Right cardiac atrium (tissue), 5 donors: ENCODE measurements at regions not wholly inside any gene's neighbourhood (a gene's known extent, or its start where the extent isn't known, plus 50 kb on each side); places are given as distances from the start of the nearest gene placed in this dataset.
A peak's percentile ranks its signal among the peaks of the same experiment; 100 is the strongest.
"Not testable (repeated sequence)": the region's sequence is repeated elsewhere in the genome, so short reads cannot be mapped to it uniquely, and the experiment has no call there.

ENCODE experiments used
- ATAC-seq, 2 donors: fragments of 200-7000 bp; cut with Tn5 transposase; one replicate each; pipeline versions ENCODE4 v1.8.0 to v1.9.1; 2020; ENCODE audit warnings: moderate library complexity in 2 of 2, mild to moderate bottlenecking in 1 of 2
- DNase-seq, 3 donors: peaks; one replicate each; pipeline ENCODE4 v3.0.0-alpha.2; 2020
- H3K27ac ChIP-seq: one replicate; pipeline ENCODE4 v1.5.1; 2013; ENCODE audit warnings: mild to moderate bottlenecking, low read length, control low read depth, moderate library complexity
- H3K27me3 ChIP-seq: one replicate; pipeline ENCODE4 v1.6.1; 2013; ENCODE audit not compliant: control insufficient read depth, insufficient read depth
- H3K4me1 ChIP-seq: one replicate; pipeline ENCODE4 v1.6.1; 2013; ENCODE audit warnings: low read length; ENCODE audit not compliant: control insufficient read depth, insufficient read depth
- H3K4me3 ChIP-seq: one replicate; pipeline ENCODE4 v1.5.1; 2013; ENCODE audit warnings: low read length, control low read depth
- H3K9me3 ChIP-seq: one replicate; pipeline ENCODE4 v1.6.1; 2013; ENCODE audit warnings: low read length; ENCODE audit not compliant: control insufficient read depth
- WGBS: extraction: QIAGEN DNeasy Blood & Tissue Kit; methylation state at CpG from one replicate; pipeline ENCODE4 v1.1.7; 2013; 5-methylcytosine and 5-hydroxymethylcytosine counted together
- intact Hi-C, 4 donors: fragments of 100-400 bp; cut with DNase I; formaldehyde crosslinking; loops; one replicate each; pipeline versions ENCODE4 v1.11.0 to v1.14.0; 2022 to 2023
- donor health status: healthy with polysubstance abuse.
- donor health status: DM: no; HTN: yes; CAD: no.
- donor health status: DM: no; HTN: no; CAD: no.
- donor health status: DM: no; HTN: yes; CAD: no; lungs with severe emphysema.
- donor health status: DM: yes; HTN: yes; CAD: no.

GRCh38 chr3:69484507-69485393 lies 98.9 kb upstream of the FRMD4B start:
- DNase-seq: peak; percentile 47 to 86 (median 81)

GRCh38 chr3:69483449-69483848 lies 97.6 kb upstream of the FRMD4B start:
- Histone ChIP-seq H3K27ac (no peak overlapping the region), H3K9me3 (no peaks in the 10 kb centered on the region), H3K4me3 (no peak overlapping the region), H3K27me3 (no peaks in the 10 kb centered on the region), H3K4me1 (peaks cover 2% of the 10 kb centered on the region)
- WGBS: 77% methylated on average over 3 of the region's 3 CpGs
- DNase-seq (no peak), ATAC-seq (no peak)
- intact Hi-C loops: no loop called here

More at GRCh38 chr3:69484507-69485393, 98.9 kb upstream of the FRMD4B start:
- no peaks in the 10 kb centered on the region for H3K27me3 ChIP-seq
- H3K4me1 ChIP-seq: peaks cover 2% of the 10 kb centered on the region
- ATAC-seq: peak; percentile 91 to 92
- no peaks in the 10 kb centered on the region for H3K9me3 ChIP-seq
- intact Hi-C loops: no loop called here
- H3K4me3 ChIP-seq: no peak overlapping the region
- WGBS: 55% methylated on average over 6 of the region's 6 CpGs
- H3K27ac ChIP-seq: peak overlapping the region; percentile 22

- 89% methylated on average over 16 of the region's 16 CpGs for WGBS
- H3K4me1 ChIP-seq, H3K27ac ChIP-seq, ATAC-seq, H3K27me3 ChIP-seq, intact Hi-C loops, DNase-seq, H3K4me3 ChIP-seq, H3K9me3 ChIP-seq: not testable (repeated sequence)
Measured at GRCh38 chr3:69480986-69481385, 95.1 kb upstream of the FRMD4B start.

- ATAC-seq (no peak), DNase-seq (no peak)
- no peak overlapping the region for H3K27ac ChIP-seq
- H3K4me3 ChIP-seq: no peak overlapping the region
- no peaks in the 10 kb centered on the region for H3K9me3 ChIP-seq
- no peaks in the 10 kb centered on the region for H3K4me1 ChIP-seq
- WGBS: 65% methylated on average over 1 of the region's 1 CpG
- intact Hi-C loops: no loop called here
- H3K27me3 ChIP-seq: no peaks in the 10 kb centered on the region
Measured at GRCh38 chr3:69474186-69474585, 88.3 kb upstream of the FRMD4B start.

- no peaks in the 10 kb centered on the region for H3K9me3 ChIP-seq
- WGBS: 91% methylated on average over 1 of the region's 1 CpG
- intact Hi-C loops: no loop called here
- H3K27ac ChIP-seq: no peak overlapping the region
- H3K4me3 ChIP-seq: no peak overlapping the region
- no peaks in the 10 kb centered on the region for H3K4me1 ChIP-seq
- no peak for ATAC-seq
- no peaks in the 10 kb centered on the region for H3K27me3 ChIP-seq
- no peak for DNase-seq
Measured at GRCh38 chr3:69472093-69472492, 86.2 kb upstream of the FRMD4B start.

- ATAC-seq (no peak), DNase-seq (no peak)
- no peak overlapping the region for H3K27ac ChIP-seq
- H3K9me3 ChIP-seq: no peaks in the 10 kb centered on the region
- no peak overlapping the region for H3K4me3 ChIP-seq
- H3K4me1 ChIP-seq: no peaks in the 10 kb centered on the region
- intact Hi-C loops: no loop called here
- H3K27me3 ChIP-seq: no peaks in the 10 kb centered on the region
- WGBS: 85% methylated on average over 1 of the region's 1 CpG
Measured at GRCh38 chr3:69463531-69463930, 77.6 kb upstream of the FRMD4B start.

GRCh38 chr3:69462826-69463100 lies 76.9 kb upstream of the FRMD4B start:
- Histone ChIP-seq H3K9me3 (no peaks in the 10 kb centered on the region), H3K4me1 (no peaks in the 10 kb centered on the region), H3K27ac (no peak overlapping the region), H3K27me3 (no peaks in the 10 kb centered on the region), H3K4me3 (no peak overlapping the region)
- peak in 1 of 2 donors; percentile 14 for ATAC-seq
- no peak for DNase-seq
- intact Hi-C loops: no loop called here

- no peaks in the 10 kb centered on the region for H3K4me1 ChIP-seq
- no peak for DNase-seq
- H3K4me3 ChIP-seq: no peak overlapping the region
- H3K9me3 ChIP-seq: no peaks in the 10 kb centered on the region
- H3K27ac ChIP-seq: no peak overlapping the region
- WGBS: 83% methylated on average over 6 of the region's 6 CpGs
- intact Hi-C loops: no loop called here
- no peaks in the 10 kb centered on the region for H3K27me3 ChIP-seq
- peak; percentile 19 to 35 for ATAC-seq
Measured at GRCh38 chr3:69462022-69462825, 76.3 kb upstream of the FRMD4B start.

- Histone ChIP-seq H3K4me1 (no peaks in the 10 kb centered on the region), H3K27ac (no peak overlapping the region), H3K9me3 (no peaks in the 10 kb centered on the region), H3K27me3 (no peaks in the 10 kb centered on the region), H3K4me3 (no peak overlapping the region)
- ATAC-seq (no peak), DNase-seq (no peak)
- intact Hi-C loops: no loop called here
- WGBS: 82% methylated on average over 10 of the region's 10 CpGs
Measured at GRCh38 chr3:69460034-69460433, 74.1 kb upstream of the FRMD4B start.

GRCh38 chr3:69458803-69459365 lies 73.0 kb upstream of the FRMD4B start:
- Histone ChIP-seq H3K4me3 (no peak overlapping the region), H3K9me3 (no peaks in the 10 kb centered on the region), H3K27me3 (no peaks in the 10 kb centered on the region), H3K27ac (no peak overlapping the region), H3K4me1 (no peaks in the 10 kb centered on the region)
- DNase-seq (no peak), ATAC-seq (no peak)
- intact Hi-C loops: loop anchor here in 1 of 4 donors (10.0 kb wide), 1 partner anchor 76 kb away; no protein-coding TSS in a partner anchor
- 57% methylated on average over 2 of the region's 2 CpGs for WGBS

- no peaks in the 10 kb centered on the region for H3K9me3 ChIP-seq
- H3K4me1 ChIP-seq: peaks cover 1% of the 10 kb centered on the region
- no peak overlapping the region for H3K4me3 ChIP-seq
- H3K27me3 ChIP-seq: no peaks in the 10 kb centered on the region
- intact Hi-C loops: loop anchor here in 1 of 4 donors (10.0 kb wide), 1 partner anchor 78 kb away; no protein-coding TSS in a partner anchor
- DNase-seq: no peak
- no peak for ATAC-seq
- no peak overlapping the region for H3K27ac ChIP-seq
- WGBS: 95% methylated on average over 4 of the region's 4 CpGs
Measured at GRCh38 chr3:69456631-69457030, 70.7 kb upstream of the FRMD4B start.
